Fibroblast of mammary gland (primary cell): ENCODE measurements at regions not wholly inside any gene's neighbourhood (a gene's known extent, or its start where the extent isn't known, plus 50 kb on each side); places are given as distances from the start of the nearest gene placed in this dataset.
"Not testable (repeated sequence)": the region's sequence is repeated elsewhere in the genome, so short reads cannot be mapped to it uniquely, and the experiment has no call there.

Experiments used
- DNase-seq: peaks from one replicate; pipeline ENCODE4 v3.0.0-alpha.2; 2010; ENCODE audit warnings: low read depth
- H3K4me3 ChIP-seq: 2 replicates; pipeline ENCODE4 v1.5.1; 2011; ENCODE audit warnings: low read depth, mild to moderate bottlenecking, low read length, moderate library complexity; ENCODE audit not compliant: control insufficient read depth
- CTCF ChIP-seq: conservative IDR thresholded peaks from 2 replicates; pipeline ENCODE4 v1.5.1; 2011; ENCODE audit warnings: low read depth, low read length, inconsistent platforms; ENCODE audit not compliant: control insufficient read depth, insufficient read depth

- DNase-seq, result peak; percentile 33
- H3K4me3 ChIP-seq, result no peak overlapping the region
- TF ChIP-seq CTCF, result no peak
Observed at GRCh38 chr7:46109437-46109836, 188.4 kb upstream of the IGFBP3 start.

- no peak for TF ChIP-seq CTCF
- DNase-seq, result no peak
- H3K4me3 ChIP-seq, result no peak overlapping the region
Observed at GRCh38 chr7:46108272-46108671, 187.2 kb upstream of the IGFBP3 start.

GRCh38 chr7:46107610-46108217 is 186.6 kb upstream of the IGFBP3 start:
- no peak for TF ChIP-seq CTCF

GRCh38 chr7:46100521-46100920 is 179.4 kb upstream of the IGFBP3 start:
- no peak for DNase-seq
- TF ChIP-seq CTCF, result no peak
- no peak overlapping the region for H3K4me3 ChIP-seq

More at GRCh38 chr7:46107610-46108217, 186.6 kb upstream of the IGFBP3 start:
- H3K4me3 ChIP-seq, result no peak overlapping the region
- DNase-seq, result no peak

GRCh38 chr7:46099076-46099475 is 178.0 kb upstream of the IGFBP3 start:
- no peak for DNase-seq
- no peak for TF ChIP-seq CTCF
- H3K4me3 ChIP-seq, result no peak overlapping the region

GRCh38 chr7:46091071-46091470 is 170.0 kb upstream of the IGFBP3 start:
- DNase-seq, result no peak
- H3K4me3 ChIP-seq, result no peak overlapping the region
- TF ChIP-seq CTCF, result no peak

GRCh38 chr7:46089281-46089680 is 168.2 kb upstream of the IGFBP3 start:
- DNase-seq, result peak; percentile 8
- no peak for TF ChIP-seq CTCF
- H3K4me3 ChIP-seq, result no peak overlapping the region

- not testable (repeated sequence) for DNase-seq, H3K4me3 ChIP-seq
Observed at GRCh38 chr7:46088486-46088885, 167.4 kb upstream of the IGFBP3 start.
